GM08714 (cell line): ENCODE measurements at regions not wholly inside any gene's neighbourhood (a gene's known extent, or its start where the extent isn't known, plus 50 kb on each side); places are given as distances from the start of the nearest gene placed in this dataset.
A peak's percentile ranks its signal among the peaks of the same experiment; 100 is the strongest.
"Not testable (repeated sequence)": the region's sequence is repeated elsewhere in the genome, so short reads cannot be mapped to it uniquely, and the experiment has no call there.

ENCODE experiments used
- H3K4me3 ChIP-seq: fragments of 200-500 bp; sonication (Bioruptor generic); 2 replicates; pipeline ENCODE4 v1.5.1; 2014; ENCODE audit warnings: mild to moderate bottlenecking, low read length, inconsistent platforms
- ZNF274 ChIP-seq: IDR thresholded peaks from 2 replicates; pipeline ENCODE4 v1.6.1; 2012; ENCODE audit warnings: mild to moderate bottlenecking, low read depth, low read length

- no peak overlapping the region for H3K4me3 ChIP-seq
- no peak for TF ChIP-seq ZNF274
These were observed 52.7 kb upstream of the LARP1 start for GRCh38 chr5:154702477-154702876.

- not testable (repeated sequence) for H3K4me3 ChIP-seq
These were observed 53.5 kb upstream of the LARP1 start for GRCh38 chr5:154701725-154702124.

- H3K4me3 ChIP-seq, result no peak overlapping the region
- TF ChIP-seq ZNF274, result no peak
These were observed 54.0 kb upstream of the LARP1 start for GRCh38 chr5:154701181-154701580.

- not testable (repeated sequence) for H3K4me3 ChIP-seq
These were observed 54.8 kb upstream of the LARP1 start for GRCh38 chr5:154700289-154700928.

DNA sequence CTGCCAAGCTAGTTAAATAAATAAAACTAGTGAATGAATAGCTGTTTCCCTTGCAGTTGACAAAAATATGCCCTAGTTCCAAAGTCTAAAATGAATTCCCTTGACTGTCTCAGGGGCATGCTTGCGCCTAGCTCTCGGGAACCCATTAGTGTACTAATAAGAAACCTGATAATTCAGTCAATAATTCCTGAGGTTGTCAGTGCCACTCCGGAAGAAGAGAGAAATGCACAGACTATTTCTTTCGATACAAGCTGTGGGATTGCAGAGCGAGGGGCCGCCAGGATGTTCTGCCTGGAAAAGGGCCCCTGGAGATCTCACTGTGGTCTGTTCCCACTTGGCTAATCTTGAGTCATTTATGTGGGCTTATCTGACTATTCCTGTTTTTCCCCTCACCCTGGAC lies 56.4 kb upstream of the LARP1 start:
- no peak overlapping the region for H3K4me3 ChIP-seq
- no peak for TF ChIP-seq ZNF274

DNA sequence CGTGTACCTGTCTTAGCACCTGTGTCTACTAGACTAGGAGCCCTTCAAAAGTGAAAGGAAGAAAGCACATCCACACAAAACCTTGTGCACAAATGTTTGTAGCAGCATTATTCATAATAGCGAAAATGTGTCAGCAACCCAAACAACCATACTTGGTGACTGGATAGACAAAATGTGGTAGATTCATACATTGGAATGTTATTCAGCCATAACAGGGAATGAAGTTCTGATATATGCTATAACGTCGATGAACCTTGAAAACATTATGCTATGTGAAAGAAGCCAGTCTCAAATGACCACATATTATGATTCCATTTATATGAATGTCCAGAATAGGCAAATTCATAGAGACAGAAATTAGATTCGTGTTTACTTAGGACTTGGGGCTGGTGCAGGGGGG lies 57.8 kb upstream of the LARP1 start:
- no peak for TF ChIP-seq ZNF274
- H3K4me3 ChIP-seq, result no peak overlapping the region

- no peak for TF ChIP-seq ZNF274
- H3K4me3 ChIP-seq, result no peak overlapping the region
These were observed 58.3 kb upstream of the LARP1 start for GRCh38 chr5:154696891-154697290.

GRCh38 chr5:154694159-154694558 lies 61.0 kb upstream of the LARP1 start:
- H3K4me3 ChIP-seq, result no peak overlapping the region
- no peak for TF ChIP-seq ZNF274

DNA sequence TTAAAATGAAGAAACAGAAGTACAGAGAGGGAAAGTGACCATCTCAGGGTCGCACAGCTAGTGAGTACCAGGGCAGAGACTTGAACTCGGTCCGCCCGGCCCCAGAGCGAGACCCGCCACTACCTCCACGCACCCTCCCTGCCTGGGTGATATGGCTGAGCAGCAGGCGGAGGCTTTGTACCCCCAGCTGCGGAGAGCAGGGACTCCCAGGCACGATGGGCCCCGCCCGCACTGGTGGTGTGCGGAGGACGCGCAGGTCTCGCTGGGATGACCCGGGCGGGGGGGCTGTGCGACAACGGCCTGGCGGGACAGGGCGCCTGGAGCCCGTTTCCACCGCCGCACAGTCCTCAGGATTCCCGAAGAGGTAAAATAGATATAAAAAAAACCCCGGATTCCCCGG lies 64.7 kb upstream of the LARP1 start:
- no peak overlapping the region for H3K4me3 ChIP-seq
- TF ChIP-seq ZNF274, result no peak

GRCh38 chr5:154686490-154686889 lies 68.7 kb upstream of the LARP1 start:
- TF ChIP-seq ZNF274, result no peak

GRCh38 chr5:154683101-154683880 lies 71.9 kb upstream of the LARP1 start:
- no peak for TF ChIP-seq ZNF274

More at GRCh38 chr5:154686490-154686889, 68.7 kb upstream of the LARP1 start:
- no peak overlapping the region for H3K4me3 ChIP-seq

GRCh38 chr5:154679501-154679900 lies 75.7 kb upstream of the LARP1 start:
- no peak overlapping the region for H3K4me3 ChIP-seq
- no peak for TF ChIP-seq ZNF274

More at GRCh38 chr5:154683101-154683880, 71.9 kb upstream of the LARP1 start:
- H3K4me3 ChIP-seq, result peak overlapping the region; percentile 58; the same call in 1 of the 2 replicates

DNA sequence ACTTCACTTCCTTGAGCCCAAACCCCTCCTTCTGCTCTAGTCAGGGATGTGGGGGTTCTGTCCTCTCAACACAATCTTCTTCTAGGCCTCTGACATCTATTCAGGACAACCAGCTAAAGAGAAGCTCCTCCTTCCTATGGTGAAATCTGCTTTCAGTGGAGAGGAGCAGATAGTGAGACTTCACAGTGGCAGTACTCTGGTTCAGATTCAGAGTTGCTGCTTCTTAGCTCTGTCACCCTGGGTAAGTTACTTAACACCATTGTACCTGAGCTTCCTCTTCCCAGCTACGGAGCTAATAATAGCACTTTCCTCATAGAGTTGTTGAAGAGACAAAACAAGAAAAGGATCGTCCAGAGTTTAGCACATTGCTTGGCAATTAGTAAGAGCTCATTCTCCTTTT lies 77.3 kb upstream of the LARP1 start:
- TF ChIP-seq ZNF274, result no peak
- H3K4me3 ChIP-seq, result no peak overlapping the region

DNA sequence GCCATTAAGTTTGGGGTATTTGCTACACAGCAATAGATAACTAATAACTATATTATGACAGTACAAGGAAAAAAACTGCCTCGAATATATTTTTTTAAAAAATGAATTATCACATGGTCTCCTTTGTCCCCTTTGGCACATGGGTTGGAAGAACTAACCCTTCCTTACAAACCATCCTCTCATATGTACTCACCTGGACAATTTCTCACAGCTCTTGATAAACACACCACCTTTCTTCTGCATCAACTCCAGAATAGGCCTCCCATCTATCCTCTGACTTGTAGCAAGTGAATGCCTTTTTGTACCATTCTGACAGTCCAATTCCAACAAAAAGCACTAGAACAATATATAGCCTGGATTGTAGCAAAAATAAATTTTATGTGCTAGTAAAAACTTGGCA lies 78.7 kb upstream of the LARP1 start:
- no peak overlapping the region for H3K4me3 ChIP-seq
- no peak for TF ChIP-seq ZNF274

GRCh38 chr5:154674029-154674428 lies 81.1 kb upstream of the LARP1 start:
- TF ChIP-seq ZNF274, result no peak
- H3K4me3 ChIP-seq, result no peak overlapping the region
